GM21528 (cell line): ENCODE measurements at regions not wholly inside any gene's neighbourhood (a gene's known extent, or its start where the extent isn't known, plus 50 kb on each side); places are given as distances from the start of the nearest gene placed in this dataset.

ENCODE experiments used
- ATAC-seq: cut with Tn5 transposase; IDR thresholded peaks from one replicate; pipeline ENCODE4 v1.9.1; 2021; ENCODE audit warnings: mild to moderate bottlenecking, moderate library complexity; ENCODE audit not compliant: unreplicated experiment, low FRiP score

DNA sequence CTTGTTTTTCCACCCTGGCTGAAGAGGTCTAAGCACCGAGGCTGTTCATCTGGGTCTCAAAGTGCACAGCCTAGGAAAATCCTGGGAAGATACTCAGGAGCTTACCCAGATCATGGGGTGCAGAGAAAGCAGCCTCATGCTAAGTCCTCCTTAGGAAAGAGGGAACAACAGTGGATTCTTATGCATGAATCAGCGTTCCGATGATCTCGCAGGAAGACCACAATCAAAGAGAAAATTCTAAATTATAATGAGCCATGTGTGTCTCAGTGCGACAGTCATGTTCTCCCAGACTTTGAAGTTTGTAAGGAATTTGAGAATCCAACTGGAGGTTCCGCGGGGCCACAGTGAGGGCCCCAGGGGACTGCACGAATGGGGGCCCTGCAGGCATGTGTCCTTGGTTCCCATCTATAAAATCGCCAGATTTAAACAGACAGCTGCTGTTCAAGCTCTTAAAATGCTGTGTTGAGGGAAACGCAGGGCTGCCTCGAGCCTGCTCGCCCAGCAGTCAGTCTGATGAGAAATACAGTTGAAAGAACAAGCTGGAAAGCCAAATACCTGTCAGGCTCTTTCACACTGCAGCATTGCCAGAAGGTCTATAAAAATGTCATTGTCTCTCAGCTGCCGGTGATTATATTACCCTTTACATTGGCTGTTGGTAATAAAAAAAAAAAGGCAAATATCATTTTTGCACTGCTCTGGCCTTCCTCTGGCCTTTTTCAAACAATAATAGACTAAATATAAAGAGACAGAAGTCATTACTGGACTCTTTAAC, 152.1 kb downstream of the PMP22 start:
- ATAC-seq: no peak

DNA sequence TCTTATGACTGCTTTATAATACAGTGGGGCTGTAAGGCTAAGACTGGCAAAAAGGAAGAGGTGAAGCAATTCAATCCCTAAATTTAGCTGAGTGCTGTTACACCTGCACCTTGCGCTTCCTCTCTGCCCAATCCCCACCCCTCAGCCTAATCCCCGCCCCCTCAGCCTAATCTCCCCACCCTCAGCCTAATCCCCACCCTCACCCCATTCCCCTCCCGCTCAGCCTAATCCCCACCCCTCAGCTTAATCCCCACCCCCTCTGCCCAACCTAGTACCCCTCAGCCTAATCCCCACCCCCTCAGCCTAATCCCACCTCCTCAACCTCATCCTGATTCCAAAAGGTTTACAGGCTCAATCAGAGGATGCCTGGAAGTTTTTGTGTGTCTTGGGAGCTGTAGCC, 155.5 kb downstream of the PMP22 start:
- ATAC-seq: no peak

DNA sequence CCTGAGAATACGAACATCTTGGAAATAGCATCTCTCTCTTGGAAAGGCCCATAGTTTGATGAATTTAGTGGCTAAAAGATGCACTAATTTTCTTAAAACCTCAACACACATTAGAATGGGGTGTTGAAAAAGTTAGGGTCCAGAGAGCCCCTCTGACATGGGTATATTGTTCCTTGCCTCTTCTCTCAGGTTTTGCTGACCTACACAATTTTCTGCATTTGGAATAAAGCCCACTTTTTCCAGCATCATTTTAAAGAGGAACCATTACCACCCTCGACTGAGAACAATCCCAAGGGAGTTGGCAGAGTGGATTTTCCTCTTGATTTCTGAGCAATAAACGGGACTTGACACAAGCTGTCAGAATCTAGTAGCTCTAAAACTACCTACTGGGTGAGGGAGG, 156.1 kb downstream of the PMP22 start:
- no peak for ATAC-seq

DNA sequence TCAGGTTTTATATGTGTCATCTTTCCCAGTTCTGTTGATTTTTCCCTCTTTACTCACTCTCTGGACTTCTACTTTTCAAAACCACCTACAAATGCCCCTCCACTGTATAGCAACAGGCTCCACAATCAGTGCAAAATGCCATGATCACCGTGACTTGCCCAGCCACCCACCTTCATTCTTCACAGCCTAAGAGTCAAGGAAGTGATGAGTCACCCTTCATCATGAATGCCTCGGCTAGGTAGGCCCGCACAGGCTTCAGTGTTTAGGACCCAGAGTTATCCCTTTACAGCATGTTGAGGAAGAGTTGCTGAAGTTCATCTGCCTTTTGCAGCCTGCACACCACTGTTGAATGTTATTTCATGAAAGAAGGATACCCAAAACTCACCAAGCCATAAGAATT, 158.6 kb downstream of the PMP22 start:
- ATAC-seq: no peak

DNA sequence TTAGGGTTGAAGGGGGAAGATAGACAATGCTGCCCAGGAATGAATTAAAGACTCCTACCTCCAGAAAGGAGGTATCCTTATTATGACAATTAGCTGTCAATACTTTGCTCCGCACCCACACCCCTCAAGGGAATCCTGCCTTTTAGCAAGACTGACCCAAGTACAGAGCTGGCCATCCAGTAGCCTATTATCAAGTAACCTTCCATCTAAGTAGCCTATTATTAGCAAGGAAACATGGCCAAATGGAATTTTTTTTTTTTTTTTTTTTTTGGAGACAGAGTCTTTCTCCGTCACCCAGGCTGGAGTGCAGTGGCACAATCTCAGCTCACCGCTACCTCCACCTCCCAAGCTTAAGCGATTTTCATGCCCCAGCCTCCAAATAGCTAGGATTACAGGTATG, 161.3 kb downstream of the PMP22 start:
- no peak for ATAC-seq

DNA sequence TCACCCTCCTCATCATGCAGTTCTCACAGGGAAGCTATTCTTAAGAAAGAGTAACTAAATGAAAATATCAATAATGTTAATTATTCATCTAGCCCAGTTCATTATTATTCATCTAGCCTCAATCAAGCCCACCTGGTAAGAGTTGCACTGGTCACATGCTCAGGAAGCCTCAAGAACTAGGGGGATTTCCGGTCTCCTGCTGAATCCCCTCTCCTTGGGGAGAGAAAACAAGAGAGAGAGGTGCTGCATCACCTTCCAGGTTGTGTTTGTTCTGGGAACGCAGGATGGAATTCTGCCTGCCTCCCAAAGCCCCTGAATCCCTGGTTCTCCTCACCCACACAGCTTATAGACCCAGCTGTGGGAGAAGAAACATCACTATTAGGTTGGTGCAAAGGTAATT, 164.0 kb downstream of the PMP22 start:
- no peak for ATAC-seq

DNA sequence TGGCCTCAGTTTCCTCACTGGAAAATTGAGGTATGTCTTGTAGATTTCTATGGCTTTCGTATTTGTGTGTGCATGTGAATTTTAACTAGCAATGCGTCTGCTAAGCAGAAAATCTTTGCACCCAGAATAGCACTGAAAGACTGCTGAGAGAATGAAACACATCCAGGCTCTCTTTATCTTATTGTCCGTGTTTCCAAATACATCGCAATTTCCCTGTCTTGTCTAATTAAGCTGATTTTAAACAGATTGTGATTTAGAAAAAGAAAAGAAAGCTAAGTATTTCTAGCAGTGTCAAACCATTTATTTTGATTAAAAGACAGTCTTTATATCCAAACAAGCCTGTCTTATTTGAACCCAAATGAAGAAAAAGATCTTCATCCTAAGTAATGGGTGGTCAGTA, 168.6 kb downstream of the PMP22 start:
- ATAC-seq: no peak

DNA sequence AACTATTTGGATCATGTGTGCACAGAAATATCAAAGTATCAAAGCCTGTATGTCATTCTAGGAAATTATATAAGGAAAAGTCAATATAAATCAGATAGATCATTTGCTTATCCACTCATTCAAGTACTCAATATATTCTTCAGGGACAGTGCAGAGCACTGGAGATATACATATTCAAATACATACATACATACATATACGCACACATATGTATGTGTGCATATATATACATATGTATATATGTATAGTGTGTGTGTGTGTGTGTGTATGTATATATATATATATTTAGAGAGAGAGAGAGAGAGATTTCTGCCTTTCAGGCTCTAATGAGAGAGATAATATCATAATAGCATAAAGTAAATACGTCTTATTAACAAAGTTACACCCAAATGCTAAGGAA, 169.2 kb downstream of the PMP22 start:
- ATAC-seq: no peak

DNA sequence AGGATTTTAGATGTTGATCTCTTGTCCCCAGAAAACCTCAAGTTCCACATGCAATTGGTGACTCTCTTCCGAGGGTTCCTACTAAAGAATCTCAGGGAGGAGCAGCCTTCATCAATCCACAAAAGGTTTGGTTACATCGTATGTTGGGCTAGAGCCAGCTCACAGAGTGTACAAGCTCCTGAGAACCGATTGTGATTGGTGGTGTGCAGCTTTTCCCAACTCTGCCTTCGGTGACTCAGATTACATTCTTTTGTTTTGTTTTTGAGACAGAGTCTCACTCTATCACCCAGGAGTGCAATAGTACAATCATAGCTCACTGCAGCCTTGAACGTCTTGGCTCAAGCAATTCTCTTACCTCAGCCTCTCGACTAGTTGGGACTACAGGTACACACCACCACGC, 172.4 kb downstream of the PMP22 start:
- ATAC-seq: no peak

DNA sequence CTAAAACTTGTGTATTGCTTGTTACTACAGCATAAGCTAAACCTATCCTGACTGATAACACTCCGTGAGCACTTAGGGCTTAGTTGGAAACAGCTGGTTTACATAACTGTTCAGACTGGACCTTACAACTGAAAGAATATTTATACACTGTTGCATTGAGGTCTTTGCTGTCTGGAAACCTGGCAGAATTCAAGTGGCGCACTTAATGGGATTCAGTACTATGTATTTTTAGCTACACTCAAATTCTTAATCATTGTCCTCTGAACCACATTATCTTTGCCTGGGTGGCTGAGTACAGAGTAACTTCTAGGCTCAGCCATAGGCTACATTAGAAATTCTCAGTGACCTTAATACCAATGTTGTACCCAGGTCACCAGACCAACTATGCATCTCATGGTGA, 172.9 kb downstream of the PMP22 start:
- no peak for ATAC-seq

DNA sequence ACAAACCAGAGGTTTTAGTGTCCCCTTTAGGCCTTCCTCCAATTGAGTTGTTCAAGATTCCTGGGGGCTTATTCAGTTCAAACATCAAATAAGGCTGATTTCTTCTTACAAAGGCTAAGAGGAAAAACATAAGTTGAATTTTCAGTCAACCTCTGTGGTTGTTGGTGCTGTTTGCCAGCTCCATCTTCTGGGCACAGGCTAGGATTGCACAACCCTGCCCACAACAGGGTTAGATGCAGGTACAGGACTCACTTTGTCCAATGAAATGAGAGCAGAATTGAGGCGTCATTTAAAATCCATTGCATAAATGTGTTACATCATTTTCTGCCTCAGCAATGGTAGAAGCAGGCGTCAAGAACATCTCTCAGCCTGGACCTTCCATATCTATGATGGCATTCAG, 173.3 kb downstream of the PMP22 start:
- no peak for ATAC-seq

DNA sequence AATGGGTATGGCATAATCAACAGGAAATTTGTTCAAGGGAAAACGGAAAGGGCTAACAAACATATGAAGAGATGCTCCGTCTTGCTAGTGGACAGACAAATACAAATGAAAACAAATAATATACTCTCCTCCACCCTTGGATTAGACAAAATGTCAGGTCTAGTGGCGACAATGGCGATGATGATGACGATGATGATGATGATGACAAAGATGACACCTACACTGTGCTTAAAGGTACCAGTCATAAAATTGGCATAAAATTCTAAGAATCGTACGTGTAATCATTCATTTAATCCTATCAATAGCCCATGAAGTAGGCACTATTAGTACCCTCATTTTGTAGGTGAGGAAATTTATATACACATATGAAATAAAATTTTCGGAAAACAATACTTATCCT, 174.6 kb downstream of the PMP22 start:
- ATAC-seq: no peak

DNA sequence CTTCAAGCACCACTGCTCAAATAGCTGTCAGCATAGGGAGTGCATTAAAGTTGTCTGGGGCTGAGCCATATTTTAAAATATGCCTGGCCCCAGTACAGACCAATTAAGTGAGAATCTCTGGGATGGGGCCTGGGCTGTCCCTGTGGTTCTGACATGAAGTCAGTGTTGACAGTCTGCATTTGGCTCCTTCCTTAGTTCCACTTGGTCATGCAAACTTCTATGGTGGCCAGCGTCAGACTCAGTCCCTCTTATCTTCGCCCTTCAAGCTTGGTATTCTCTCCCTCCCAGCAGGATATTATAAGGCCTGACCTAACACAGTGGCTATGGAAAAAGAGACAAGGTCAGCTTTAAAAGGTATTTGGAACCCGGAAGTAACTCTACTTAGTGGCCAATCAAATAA, 177.2 kb downstream of the PMP22 start:
- ATAC-seq: no peak

DNA sequence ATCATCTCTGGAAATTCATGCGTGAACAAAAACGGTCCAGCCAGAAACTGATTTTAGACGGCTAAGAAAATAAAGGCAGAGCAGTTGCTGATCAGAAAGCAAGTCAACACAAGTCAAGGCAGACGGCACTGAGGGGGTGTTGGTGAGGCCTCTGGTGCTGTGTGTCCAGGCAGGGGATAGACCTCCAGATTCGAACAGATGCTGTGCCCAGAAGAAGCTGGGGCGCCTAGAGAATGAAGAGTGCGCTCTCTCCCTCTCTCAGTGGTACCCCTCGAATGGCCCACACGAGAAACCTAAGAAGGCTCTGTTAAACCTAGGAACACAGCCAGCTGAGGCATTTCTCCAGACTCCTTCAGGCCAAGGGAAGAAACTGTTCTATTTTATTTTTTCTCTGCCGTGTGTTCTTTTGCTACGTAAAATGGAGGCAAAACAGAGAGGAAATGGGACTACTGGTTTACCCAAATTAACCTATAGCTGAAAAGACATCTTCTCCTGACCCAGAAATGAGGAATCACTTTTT, 178.3 kb downstream of the PMP22 start:
- ATAC-seq: no peak

DNA sequence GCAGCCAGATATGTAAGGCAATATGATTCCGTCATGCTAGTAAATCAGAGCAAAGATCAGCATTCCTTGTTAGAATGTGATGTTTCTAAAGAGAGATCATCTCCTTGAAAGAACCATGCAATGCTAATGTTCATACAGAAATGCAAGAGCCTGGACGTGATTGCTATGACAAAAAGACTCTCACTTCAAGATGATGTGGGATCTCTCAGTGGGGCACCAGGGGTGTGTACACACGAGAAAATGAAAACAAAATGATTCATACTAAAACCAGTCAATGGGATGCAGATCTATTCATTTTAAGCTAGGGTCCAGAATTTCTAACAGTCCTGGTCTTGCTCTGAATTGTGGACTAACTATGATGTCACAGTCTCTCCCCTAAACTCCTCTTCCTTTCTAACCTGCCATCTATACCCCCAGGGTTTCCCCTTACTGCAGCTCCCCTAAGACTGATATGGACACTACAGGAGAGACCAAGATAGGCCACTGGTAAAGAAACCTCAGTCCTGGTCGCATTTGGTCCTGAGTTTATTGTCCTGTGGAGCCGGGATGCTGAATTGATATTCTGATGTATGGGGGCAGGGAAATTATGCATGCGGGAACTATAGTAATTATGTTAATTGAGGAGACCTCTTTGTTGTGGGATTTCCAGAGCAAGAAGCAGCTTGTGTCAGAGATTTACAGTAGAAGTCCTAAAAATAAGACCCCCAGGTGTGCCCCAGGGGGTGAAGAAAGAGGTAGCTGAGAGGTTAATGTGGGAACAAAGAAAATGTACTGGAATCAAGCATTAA, 179.0 kb downstream of the PMP22 start:
- ATAC-seq: no peak

DNA sequence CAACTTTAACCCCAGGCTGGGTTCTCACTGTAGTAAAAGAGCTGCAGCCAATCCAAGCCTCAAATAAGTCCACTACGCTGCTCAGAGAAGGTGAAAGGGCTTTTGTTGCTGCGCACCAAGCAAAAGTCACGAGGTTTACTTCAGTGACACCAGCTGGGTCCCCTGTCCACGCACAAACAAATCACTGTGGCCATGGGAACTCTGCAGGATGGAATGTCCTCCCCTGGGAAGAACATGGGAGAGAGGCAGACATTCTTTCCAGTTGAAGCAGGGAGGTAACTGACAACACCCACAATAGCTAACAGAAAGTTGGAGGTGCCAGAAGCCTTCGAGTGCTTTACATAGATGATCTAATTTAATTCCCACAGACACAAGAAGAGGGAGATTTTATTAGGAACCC, 181.9 kb downstream of the PMP22 start:
- ATAC-seq: no peak

DNA sequence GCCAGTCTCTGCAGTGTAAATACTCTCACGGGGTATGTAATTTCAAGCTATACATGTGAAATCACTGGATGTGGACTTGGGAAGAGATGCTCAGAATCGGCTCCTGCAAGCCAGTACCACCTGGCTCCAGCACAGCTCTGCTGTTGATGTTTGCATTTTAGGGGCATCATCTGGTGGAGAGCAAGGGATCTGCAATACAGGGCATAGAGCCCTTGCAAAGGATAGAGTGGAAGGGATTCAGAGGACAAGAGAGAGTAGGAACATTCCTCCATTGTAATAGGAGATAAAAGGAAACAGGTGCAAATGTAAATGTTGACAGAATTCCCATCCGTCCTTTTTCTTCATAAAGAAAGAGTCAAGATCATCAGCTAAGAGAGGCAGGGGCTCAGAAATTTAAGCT, 184.1 kb downstream of the PMP22 start:
- ATAC-seq: no peak

DNA sequence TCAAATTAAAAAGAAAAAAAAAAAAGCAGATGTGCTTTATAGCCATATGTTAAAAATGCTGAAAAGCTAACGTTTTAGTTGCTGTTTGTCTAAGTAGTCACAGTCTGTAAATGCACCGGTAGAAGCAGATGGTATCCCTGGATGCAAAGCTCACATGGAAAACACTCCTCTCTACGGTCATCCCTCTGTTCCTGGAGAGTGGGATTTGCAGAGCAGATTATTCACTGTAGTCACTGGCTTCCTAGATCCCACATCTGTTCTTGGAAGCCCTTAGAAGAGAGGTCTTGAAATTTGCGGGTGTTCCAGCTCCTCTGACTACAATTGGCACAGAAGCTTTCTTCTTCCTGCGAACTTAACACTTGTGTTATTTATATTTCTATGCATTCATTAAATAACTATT, 186.6 kb downstream of the PMP22 start:
- ATAC-seq: no peak

DNA sequence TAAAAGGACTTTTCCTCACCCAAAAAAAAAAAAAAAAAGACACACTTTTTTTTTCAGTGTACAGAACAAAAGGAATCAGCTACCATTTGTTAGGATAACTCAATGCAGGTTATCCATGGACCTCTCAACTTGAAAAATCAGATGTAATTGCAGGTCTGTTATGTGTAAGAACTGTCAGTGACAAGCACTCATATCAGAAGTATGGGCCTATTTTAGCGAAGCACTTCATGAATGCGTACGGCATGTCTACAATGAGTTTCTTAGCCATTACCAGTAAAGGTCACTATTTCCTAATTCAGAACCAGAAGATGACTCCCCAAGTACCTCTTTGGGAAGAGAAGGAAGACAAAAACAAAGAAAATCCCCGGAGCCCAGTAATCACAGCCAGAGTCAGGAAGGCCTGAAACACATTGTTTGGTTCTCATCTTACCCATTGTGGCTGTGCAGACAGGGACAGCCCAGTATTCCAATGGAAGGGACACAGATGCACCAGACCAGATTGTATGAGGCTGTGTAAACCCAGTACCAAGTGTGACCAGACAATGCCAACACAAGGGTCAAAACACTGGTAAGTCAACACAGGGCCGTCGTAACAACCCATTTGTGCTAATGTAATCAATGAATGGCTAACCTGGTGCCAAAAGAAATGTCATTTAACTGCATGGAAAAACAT, 188.0 kb downstream of the PMP22 start:
- ATAC-seq: no peak

DNA sequence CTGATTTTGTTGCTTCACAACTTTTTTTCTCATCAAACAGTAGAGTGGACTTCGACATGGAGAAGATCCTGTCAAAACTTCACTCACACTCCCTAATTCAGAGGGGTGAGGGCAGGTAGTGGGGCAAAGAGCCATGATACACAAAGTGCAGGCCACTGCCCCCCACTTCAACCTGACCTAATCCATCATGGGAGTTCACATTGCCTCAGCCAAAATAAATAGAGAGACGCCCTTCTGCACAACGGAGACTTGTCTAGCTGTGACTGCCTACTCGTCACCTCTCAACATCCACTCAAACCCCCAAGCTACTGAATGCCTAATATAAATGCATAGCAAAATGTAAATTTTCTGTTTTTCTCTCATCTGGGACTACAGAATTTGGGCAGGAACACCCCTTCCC, 213.2 kb downstream of the PMP22 start:
- ATAC-seq: no peak

DNA sequence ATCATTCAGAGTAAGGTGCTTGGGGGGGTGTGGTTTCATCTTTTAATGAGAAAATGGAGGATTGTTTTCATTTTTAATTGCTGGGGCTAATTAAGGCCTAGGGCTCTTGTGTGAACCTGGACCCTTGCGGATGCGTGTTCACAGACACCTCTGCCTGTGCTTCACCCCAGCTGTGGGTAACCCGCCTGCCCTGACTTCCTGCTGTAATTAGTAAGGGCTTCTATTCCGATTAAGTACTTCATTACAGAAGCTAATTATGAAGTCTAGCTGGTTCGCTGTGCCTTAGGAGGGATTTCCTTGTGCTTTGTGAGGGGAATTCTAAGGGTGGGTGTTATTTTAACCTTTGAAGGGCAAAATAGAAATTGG, 215.3 kb downstream of the PMP22 start:
- ATAC-seq: no peak
